Erythroblast (primary cell): ENCODE measurements at regions not wholly inside any gene's neighbourhood (a gene's known extent, or its start where the extent isn't known, plus 50 kb on each side); places are given as distances from the start of the nearest gene placed in this dataset.

Experiments
- GATA1 ChIP-seq: IDR thresholded peaks from 2 replicates; pipeline ENCODE4 v1.6.1; 2011; ENCODE audit warnings: low read depth, mild to moderate bottlenecking, control low read depth, low read length, moderate library complexity
- POLR2A ChIP-seq: IDR thresholded peaks from 2 replicates; pipeline ENCODE4 v1.6.1; 2011; ENCODE audit warnings: mild to moderate bottlenecking, low read length

- TF ChIP-seq POLR2A (no peak), GATA1 (no peak)
These were observed 654.6 kb downstream of the MECOM start for GRCh38 chr3:169008776-169009358.
